ENCODE measurements at regions not wholly inside any gene's neighbourhood (a gene's known extent, or its start where the extent isn't known, plus 50 kb on each side); places are given as distances from the start of the nearest gene placed in this dataset.

DNA sequence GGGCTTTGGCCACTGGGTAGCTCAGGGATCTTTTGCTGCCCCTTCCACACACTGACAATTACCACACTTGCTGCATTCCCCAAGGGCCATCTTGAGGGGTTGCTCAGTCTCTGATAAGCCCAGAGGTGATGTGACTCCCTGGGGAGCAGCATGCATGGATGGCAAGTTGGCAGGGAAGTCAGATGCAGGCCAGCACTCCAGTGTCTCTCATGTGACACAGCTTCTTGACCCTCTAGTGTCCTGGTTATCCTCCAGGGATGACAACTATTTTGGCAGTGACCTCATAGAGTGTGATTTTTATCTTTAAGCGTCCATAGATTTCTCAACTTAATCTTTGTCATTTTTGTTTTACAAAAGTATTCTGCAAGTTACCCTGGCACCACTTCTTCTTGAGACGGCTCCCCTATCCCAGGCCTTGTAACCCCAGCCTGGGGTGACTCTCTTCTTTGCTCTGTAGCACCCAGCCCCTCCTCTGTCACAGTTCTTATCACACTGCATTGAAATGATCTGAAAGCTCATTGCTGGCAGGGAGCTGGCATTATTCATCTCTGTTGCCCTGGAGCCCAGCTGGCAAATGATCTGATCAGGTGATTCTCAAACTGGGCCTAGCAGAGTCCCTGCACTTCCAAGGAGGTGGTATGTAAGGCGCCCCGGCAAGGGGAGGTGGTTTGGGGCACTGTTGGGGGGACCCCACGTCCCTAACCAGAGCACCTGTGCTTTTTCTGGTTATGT is 72.6 kb downstream of the TENT5C start:
- DNase-seq (ENCODE audit: low spot score): no peak

DNA sequence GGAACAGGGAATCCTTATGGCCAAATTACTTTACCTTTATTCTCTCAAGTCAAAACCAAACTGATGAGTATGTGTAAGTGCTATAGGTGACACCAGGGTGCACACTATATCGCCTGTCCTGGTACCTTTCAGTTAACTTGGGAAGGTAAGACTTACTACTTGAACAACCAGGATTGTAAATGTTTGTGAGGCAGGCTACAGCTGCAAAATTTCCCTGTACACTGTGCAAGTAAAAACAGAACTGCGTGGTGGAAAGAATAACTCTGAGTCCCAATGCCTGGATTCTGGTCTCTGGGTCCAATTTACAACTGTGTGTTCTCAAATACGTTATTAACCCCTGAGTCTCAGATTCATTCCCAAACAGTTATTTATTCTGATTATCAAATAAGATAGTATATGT is 73.5 kb downstream of the TENT5C start:
- DNase-seq (ENCODE audit: low spot score): no peak

DNA sequence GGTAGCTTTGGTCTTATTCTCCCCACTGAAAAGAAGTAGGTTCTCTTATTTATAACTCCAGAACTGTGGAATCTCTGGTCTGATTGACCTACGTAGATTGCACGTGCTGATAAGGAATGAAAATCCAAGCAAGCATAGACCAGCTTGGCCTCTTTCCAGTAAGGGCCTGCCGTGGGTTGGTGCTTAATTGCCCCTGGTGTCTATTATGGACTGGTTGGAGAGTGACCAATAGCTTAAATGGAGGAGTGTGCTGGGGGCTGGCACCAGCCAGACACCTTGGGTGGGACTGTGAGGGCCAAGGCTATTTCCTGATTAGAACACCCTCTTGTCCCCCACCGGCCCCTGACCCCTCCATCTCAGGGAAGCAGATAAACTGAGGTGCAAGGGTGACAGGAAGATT is 74.0 kb downstream of the TENT5C start:
- no peak for DNase-seq (ENCODE audit: low spot score)

DNA sequence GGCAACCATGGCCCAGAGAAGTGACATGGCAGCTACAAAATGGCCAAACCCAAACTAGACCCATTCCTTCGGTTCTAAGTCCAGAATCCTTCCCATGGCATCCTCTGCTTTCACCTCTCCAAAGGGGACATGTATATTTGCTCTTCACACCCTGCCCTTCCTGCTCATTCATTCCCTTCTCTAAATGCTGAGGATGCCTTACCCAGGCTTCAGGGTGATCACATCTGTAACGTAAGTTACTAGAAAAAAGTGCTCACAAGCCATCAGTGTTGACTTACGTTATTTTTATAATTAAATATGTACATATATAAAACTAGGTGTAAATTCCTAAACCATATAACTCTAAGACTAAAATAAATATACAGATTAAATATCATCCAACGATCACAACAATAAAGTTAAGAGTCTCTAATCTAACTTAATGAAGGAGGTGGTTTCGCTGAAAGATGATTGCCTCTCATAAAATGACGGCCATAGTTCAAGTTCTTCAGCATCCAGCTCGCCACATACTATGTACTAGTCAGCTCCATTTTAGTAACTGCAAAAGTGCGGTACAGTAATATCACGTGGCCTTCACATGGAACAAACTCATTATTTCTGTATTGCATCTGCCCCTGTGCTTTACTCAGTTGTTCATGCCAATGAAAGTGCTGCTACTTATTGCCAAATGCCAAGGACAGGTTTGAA is 74.6 kb downstream of the TENT5C start:
- DNase-seq (ENCODE audit: low spot score): no peak

DNA sequence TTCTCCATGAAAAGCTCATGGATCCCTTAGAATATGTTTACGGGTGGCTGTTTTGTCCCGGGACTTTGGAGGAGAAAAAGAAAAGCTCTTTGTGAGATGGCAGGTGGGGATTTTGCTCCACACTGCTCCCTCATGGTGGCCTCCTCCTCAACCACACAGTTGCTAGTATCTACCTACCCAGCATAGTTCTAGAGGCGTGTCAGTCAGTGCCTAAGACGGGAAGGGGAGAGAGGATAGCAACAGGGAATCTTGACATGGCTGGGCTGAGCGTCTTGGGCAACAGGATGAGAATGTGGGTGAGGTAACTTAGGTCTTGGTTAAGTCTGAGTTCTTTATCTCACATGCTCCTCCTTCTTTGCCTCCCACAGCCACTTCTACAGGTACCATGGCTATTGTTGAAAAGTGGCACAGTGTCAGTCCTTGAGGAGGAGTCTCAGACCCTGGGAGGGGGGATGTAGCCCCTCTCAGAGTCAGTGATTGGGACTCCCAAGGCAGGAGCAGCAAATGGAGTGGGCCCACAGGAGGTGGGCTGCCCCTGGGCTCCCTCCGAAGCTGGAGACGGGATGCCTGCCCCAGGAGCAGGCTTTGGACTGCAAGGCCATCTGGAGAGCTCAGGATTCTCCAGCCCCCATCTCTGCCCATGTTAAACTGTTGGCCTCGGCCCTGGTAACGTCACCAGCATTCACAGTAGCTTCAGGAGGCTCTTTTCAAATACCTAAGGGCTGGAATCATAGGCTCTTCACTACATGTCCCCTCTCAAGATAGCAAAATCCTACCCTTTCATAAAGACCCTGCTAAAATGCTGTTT is 75.4 kb downstream of the TENT5C start:
- no peak for DNase-seq (ENCODE audit: low spot score)

DNA sequence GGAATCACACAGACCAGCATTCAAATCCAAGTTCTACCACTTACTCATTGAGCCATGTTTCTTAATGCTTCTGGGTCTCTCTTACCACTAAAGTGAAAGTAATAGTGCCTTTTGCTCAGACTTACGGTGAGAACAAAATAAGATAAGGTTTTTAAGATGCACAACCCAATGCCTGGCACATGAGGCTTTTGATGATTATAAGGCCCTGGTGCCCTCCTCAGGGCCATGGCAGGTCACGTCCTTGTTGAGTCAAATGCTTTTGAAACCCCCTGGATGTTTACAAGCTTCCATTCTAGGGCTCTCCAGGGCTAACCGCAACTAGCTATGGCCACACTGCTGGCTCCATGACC is 76.0 kb downstream of the TENT5C start:
- no peak for DNase-seq (ENCODE audit: low spot score)

DNA sequence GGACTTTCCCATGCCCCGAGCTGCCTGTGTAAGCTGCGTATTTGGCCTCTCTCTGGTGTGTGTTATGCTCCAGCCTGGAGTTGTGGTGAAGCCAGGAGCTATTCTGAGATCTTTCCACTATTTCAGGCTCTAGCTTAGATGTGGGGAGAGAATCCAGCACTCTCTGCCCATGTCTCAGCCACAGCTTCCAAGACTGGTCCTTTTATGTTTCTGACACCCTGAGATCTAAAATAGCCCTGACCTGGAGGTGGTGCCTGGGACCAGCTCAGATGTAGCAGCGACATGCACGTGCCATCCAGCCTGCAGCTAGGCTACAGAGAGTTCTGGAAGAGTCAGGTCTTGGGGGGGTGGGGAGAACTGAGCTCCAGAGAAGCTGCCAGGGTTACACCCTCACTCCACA is 76.5 kb downstream of the TENT5C start:
- DNase-seq (ENCODE audit: low spot score): no peak

DNA sequence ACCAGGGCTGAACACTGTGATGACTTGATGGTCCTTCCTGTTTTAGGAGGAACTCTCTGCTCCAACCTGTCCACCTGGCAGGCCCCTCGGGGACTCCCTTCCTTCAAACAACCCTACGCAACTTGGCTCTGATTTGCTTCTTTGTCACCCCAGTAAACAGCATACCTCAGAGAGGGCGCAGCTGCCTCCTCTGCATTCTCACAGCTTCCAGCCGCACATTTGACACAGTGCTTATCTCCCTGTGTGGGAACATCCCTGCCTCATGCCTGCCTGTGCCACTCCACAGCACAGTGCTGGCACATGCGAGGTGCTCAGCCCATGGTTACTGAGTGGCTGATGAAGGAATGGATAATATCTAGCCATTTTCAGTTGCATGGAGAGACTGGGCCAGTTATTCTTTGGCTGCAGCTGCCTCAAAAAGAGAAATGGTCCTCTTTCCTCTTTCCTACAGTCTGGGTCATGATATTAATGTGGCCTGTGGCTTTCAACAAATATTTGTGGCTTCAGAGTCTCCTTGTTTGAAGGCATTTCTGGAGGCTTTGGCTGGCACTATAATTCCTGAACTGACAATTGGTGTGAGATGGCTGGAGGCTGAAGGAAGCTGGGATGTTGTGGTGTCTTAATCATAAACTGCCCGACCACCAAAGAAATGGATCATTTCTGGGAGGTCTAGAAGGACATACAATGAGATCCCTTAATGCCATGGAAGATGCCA is 77.9 kb downstream of the TENT5C start:
- DNase-seq (ENCODE audit: low spot score): no peak

DNA sequence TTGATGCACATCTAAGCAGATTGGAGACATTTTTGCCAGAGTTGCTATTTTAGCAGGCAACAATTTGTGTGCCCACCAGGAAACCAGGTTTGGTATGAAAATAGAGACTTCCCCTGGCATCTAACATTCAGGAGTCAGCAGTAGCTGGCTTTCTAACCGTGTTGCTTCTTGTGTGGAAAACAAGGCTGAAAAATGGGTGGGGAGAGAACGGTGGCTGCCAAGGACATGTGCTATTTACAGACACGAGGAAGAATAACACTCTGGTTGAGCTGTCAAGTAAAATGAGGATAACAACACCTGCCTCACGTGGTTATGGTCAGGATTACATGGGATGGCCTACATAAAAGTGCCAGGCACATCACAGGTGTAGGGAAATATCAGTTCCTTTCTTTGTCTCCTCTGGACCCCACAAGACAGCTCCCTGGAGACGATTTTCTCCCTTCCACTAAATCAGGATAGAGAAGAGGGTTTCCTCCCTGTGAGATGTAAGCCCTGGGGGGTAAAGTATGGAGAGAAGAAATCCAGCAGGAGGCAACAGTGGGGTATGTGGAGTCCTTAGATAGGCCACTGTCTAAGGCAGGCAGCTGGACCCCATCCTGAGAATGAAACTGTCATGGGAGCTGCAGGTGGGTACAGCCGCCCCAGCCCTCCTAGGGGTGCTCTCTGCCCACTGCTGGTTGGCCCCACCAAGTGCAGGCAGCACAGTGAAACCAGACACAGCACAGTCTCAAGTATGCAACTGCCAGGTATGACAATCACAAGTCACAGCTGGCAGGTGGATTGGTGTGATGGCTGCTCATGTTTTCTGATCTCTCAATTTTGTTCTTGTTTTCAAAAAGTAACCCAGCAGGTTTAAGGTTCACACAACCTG is 80.3 kb downstream of the TENT5C start:
- no peak for DNase-seq (ENCODE audit: low spot score)

DNA sequence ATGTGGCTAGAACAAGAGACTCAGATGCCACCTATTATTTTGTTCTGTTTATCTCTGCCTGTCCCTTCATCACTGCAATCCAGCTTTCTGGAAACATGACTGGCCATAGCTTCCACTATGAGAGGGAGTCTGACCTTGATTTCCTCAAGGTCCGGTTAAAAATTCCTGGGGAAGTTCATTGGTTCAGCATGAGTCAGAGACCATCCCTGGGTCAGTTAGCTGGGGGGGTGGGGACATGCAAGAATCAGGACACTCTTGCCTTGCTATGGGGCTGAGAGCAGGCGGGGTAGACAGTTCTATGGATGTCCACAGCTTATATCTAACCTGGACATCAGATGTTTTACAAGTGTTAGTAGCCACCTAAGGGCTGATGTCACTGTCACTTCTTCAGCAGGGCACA is 81.1 kb downstream of the TENT5C start:
- no peak for DNase-seq (ENCODE audit: low spot score)

DNA sequence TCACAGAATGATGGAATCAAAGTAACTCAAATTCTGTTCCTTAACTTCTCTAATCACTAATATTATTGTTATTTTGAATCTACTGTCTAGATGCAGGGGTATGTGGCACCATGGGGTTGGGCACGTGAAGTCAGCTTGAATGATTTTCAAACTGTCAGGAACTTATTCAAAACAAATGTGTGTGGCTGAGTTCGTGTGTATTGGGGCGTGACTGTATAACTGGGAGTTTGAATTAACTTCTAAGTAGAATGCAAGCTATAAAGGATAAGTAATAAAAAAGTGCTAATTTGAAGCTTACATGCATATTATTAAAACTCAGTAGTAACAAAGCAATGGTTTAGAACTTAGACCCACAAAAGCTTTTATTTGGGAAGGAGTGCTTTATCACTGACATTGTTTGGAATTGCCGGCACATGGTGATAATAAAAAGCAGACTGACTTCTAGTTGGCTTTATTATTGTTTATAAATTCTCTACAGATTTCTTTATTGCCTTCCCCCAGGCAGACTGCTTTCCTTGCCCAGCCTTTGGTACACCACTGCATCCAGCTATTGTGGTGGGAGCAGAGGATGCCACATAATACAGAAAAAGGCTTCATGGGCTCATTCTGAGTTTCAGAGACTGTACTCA is 84.3 kb downstream of the TENT5C start:
- DNase-seq (ENCODE audit: low spot score): no peak

DNA sequence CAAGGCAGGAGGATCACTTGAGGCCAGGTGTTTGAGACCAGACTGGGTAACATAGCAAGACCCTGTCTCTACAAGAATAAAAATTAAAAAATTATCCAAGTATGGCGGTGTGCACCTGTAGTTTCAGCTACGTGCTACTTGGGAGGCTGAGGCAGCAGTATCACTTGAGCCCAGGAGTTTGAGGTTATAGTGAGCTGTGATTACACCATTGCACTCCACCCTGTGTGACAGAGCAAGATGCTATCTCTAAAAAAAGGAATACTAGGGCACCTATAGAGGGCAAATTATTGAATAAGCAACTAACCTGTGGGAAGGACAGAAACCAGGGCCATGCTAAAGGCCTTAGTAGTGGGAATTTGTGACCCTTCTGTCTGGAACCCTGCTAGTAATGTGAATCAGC is 86.1 kb downstream of the TENT5C start:
- DNase-seq (ENCODE audit: low spot score): no peak

DNA sequence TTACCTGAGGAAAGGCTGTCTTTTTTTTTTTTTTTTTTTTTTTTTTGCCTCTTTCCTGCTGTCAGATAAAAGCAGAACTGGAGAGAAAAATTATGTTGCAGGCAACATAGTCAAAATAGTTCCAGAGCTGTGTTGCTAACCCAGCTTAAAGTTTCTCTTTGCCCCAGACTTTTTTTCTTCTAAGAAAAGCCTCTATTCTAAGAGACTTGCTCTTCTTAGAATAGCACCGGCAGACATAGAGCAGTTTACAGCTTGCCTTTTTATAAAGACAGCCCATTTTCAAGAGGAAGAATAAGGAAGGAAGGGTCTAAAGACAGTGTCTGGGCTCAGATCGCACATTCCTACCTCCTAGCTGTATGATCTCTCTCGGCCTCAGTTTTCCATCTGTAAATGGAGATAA is 88.7 kb downstream of the TENT5C start:
- DNase-seq (ENCODE audit: low spot score): no peak

DNA sequence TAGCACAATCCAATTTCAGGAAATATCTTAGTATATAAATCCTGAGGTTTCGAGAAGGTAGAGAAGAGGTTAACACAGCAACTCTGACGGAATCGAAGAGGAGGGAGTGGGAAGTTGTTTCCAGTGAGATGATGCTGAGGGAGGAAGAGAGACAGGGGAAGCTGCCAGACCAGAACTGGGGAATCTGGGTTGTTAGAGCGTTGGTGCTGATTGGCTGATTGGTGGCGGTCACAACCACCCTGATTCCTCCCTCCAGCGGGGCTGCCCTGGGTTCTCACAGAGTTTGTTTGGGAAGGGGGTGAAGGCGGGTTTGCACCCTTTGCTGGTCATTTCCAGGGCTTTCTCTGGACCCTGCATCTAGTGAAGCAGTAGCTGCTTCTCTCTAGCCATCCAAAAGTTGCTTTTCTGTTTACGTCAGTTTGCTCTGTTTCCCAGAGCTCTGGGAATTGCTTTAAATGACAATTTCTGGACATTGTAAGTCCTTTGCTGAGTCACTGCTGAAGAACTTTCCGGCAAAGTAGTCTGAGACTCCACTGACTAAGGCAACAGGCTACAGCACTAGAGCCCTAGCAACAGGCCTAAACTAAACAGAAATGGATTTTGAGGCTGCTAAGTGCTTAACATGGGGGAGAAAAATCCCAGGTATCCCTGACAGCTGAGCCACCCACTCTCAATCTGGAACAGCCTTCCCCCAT is 90.1 kb downstream of the TENT5C start:
- no peak for DNase-seq (ENCODE audit: low spot score)

DNA sequence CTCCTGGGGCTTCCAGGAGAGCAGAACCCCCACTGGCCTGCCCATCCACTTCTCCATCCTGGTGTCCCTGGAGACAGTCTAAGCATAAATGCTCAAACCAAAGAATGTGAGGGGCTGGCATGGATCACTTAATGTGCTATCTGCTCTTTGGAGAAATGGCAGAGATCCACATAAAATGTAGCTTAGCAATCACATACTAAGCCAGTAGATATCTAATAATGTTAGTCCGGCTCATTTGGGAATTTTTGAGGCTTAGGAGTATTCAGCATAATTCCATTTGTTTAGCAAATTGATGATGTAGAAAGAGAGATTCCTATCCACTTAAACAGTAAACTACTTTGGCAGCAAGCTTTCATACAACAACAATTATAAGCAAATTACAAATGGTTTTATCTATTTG is 90.7 kb downstream of the TENT5C start:
- DNase-seq (ENCODE audit: low spot score): no peak

DNA sequence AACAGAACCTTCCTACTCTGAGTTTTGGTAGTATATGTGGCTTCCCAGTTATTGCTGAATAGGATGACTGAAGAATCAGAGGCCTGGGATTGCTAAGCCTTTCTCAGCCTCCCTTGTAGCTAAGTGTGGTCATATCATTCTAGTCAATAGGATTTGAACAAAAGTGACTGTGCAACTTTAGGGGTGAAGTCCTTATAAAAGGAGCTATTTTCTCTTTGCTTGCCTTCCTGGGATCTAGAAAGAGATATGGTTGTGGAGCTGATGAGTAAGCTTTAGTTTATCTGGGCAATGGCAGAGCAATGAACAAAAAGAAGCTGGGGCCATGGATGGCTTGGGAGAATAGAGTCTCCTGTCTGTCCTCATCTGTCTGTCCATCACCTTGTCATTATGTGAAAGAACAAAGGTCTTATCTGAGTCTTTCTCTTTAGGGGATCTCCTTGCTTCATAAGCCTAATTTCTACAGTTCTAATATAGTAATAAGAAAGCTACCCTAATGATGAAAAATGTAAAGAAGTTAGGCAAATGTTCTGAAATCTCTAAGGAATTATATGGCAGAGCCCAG is 91.5 kb downstream of the TENT5C start:
- no peak for DNase-seq (ENCODE audit: low spot score)

DNA sequence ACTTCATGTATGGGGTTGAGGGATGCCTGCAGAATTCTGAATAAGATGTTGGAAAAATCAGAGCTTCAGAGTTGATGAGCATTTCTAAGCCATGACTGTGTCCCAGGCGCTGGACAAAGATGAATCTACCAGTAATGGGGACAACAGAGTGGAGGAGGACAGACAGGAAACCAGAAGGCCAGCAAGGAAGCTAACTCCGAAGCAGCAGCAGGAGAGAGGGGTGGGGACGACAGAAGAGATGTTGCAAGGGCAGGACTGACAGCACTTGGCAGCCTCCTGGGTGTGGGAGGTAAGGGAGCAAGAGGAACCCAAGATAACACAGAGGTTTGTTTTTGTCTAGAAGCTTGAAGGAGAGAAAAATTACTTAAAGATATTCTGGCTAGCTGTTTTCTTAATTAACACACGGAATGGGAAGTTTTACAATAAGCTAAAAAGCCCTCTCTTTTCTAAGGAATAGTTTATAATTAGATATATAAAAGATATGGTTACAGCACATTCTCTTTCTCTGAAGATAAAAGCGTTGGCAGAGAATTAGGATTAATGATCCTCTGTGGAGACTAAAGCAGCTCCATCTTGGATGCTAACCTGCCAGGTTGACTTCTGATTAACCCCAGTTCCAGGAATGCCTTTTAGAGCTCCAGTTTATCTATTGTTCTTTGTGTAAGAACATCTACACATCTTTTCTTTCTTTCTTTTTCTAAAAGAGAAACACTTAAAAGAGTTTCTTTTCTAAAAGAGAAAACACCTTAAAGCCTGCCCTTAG is 92.7 kb downstream of the TENT5C start:
- DNase-seq (ENCODE audit: low spot score): no peak

DNA sequence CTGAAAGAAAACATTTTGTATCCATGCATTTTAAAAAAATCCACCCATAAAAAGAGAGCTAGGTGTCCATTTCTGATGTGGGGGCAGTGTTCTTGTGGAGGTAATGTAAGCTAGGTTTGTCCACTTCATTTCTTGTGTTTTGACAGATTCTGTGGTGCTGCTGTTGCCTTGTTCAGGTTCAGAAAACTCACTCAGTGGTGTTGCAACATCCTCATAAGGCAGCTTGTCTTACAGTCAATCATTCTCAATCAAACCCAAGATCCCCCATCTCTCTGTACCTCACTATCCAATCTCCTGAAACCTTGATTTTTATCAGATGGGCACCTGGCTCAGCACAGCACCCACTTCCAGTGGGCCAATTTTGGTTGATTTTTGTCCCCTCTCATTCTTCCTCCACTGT is 94.1 kb downstream of the TENT5C start:
- no peak for DNase-seq (ENCODE audit: low spot score)

DNA sequence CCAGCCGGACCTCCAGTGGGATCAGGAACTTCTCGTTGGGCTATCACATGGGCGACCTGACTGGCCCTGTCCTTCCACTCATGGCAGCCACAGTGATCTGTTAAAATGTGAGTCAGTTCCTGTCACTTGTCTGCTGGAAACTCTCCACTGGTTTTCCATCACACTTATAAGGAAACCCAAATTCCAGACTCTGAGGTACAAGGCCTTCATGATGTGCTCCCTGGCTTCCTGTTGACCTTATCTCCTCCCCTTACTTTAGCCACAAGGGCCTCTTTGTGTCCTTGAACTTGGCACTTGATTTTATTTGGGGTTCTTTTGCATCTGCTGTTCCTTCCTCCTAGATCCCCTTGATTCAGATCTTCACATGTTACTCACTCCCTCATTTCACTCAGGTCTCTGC is 96.8 kb downstream of the TENT5C start:
- DNase-seq (ENCODE audit: low spot score): no peak
